Astrocyte of the cerebellum (primary cell): ENCODE measurements at regions not wholly inside any gene's neighbourhood (a gene's known extent, or its start where the extent isn't known, plus 50 kb on each side); places are given as distances from the start of the nearest gene placed in this dataset.
A peak's percentile ranks its signal among the peaks of the same experiment; 100 is the strongest.
"Not testable (repeated sequence)": the region's sequence is repeated elsewhere in the genome, so short reads cannot be mapped to it uniquely, and the experiment has no call there.

Source experiments
- DNase-seq: peaks from one replicate; pipeline ENCODE4 v3.0.0-alpha.2; 2011; ENCODE audit warnings: low read depth
- H3K4me3 ChIP-seq: 2 replicates; pipeline ENCODE4 v1.5.1; 2011; ENCODE audit warnings: mild to moderate bottlenecking, low read depth, low read length, moderate library complexity
- CTCF ChIP-seq: IDR thresholded peaks from 2 replicates; pipeline ENCODE4 v1.5.1; 2012; ENCODE audit warnings: low read length, low read depth, moderate library complexity, mild to moderate bottlenecking; ENCODE audit errors: missing control alignments
- in situ Hi-C: cut with HindIII; loops from 2 replicates; pipeline ENCODE4 v1.10.0; 2017; ENCODE audit warnings: low sequenced_read_pairs

- DNase-seq, in situ Hi-C loops, H3K4me3 ChIP-seq: not testable (repeated sequence)
Measured at GRCh38 chr1:219863816-219864215, 64.5 kb downstream of the SLC30A10 start.

GRCh38 chr1:219862366-219862765 lies 66.0 kb downstream of the SLC30A10 start:
- in situ Hi-C loops: no loop called here
- no peak for TF ChIP-seq CTCF
- no peak overlapping the region for H3K4me3 ChIP-seq
- DNase-seq: no peak

DNA sequence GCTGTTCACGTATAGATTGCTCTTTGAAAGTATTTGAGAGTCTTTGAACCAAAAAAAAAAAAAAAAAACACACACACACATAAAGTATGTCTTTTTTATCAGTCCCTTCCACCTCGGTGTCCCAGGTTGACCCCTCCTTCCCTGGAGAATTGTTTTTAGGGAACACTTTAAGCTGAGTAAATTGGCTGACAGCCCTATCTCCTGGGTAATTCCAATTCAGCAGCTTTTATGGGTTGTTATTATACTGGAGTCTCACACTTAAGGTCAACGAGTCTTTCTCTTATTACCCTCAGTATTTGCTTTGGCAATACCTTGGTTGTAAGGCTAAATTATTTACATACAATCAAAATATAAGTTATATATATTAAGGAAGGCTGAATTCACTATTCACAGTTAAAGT lies 69.4 kb downstream of the SLC30A10 start:
- DNase-seq: no peak
- no peak overlapping the region for H3K4me3 ChIP-seq
- TF ChIP-seq CTCF: no peak
- in situ Hi-C loops: no loop called here

GRCh38 chr1:219847215-219847855 lies 81.0 kb downstream of the SLC30A10 start:
- in situ Hi-C loops: no loop called here
- DNase-seq: no peak
- H3K4me3 ChIP-seq: no peak overlapping the region
- no peak for TF ChIP-seq CTCF

DNA sequence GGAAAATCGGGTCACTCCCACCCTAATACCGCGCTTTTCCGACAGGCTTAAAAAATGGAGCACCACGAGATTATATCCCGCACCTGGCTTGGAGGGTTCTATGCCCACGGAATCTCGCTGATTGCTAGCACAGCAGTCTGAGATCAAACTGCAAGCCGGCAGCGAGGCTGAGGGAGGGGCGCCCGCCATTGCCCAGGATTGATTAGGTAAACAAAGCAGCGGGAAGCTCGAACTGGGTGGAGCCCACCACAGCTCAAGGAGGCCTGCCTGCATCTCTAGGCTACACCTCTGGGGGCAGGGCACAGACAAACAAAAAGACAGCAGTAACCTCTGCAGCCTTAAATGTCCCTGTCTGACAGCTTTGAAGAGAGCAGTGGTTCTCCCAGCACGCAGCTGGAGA lies 88.8 kb downstream of the SLC30A10 start:
- in situ Hi-C loops, H3K4me3 ChIP-seq, DNase-seq: not testable (repeated sequence)

DNA sequence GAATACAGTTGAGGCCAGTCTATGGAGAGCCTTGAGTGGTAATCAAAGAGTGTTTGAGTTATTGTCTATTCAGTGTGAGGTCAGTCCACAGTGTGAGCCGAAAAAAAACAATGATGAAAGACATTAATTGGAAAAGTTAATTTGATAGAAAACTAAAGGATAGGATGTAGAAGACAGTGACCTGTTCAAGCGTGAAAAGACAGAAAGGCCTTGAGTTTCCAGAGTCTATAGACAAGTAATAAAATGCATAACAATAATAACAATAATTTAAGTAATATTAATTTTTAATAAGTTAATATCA lies 90.4 kb downstream of the SLC30A10 start:
- in situ Hi-C loops: no loop called here
- H3K4me3 ChIP-seq: no peak overlapping the region
- no peak for TF ChIP-seq CTCF
- no peak for DNase-seq

- no peak overlapping the region for H3K4me3 ChIP-seq
- in situ Hi-C loops: no loop called here
- TF ChIP-seq CTCF: peak; percentile 68
- peak; percentile 63 for DNase-seq
Measured at GRCh38 chr1:219837274-219837993, 90.9 kb downstream of the SLC30A10 start.
